ENCODE measurements at regions not wholly inside any gene's neighbourhood (a gene's known extent, or its start where the extent isn't known, plus 50 kb on each side); places are given as distances from the start of the nearest gene placed in this dataset.

- TF ChIP-seq ZNF462 (CRISPR knock-in tag; IDR thresholded peaks at IDR 0.05) (no peak), NANOG (IDR thresholded peaks at IDR 0.05; ENCODE audit: borderline replicate concordance) (no peak), POLR2AphosphoS5 (IDR thresholded peaks at IDR 0.05; ENCODE audit: low read depth) (no peak), ZNF331 (CRISPR knock-in tag; IDR thresholded peaks at IDR 0.05; ENCODE audit: low read depth) (no peak), STAT1 (IDR thresholded peaks at IDR 0.05; ENCODE audit: unreplicated experiment) (no peak), EZH2 (IDR thresholded peaks at IDR 0.05; ENCODE audit: low read depth, unreplicated experiment) (no peak), CREB1 (CRISPR knock-in tag; IDR thresholded peaks at IDR 0.05; ENCODE audit: low read depth) (no peak)
These were observed 75.9 kb upstream of the PMEPA1 start (continued) for GRCh38 chr20:57785720-57786119.

DNA sequence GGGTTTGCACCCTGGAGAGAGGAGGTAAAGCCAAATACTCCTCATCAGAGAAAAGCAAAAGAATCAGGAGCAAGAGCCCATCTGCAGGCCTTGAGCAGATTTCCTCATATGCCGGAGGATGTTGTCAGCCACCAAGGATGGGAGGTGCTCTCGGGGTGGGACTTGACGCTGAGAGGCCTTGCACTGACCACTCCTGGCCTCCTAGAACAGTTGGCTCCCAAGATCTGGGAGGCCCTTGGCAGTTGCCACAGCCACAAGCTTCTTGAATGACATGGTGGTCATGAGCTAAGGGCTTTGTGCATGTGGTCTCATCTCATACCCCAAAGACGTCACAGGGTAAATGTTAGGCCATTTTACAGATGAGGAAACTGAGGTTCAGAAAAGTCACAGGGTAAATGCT, 75.2 kb upstream of the PMEPA1 start:
- no peaks in the 10 kb centered on the region for H3F3A ChIP-seq (replicated peaks; ENCODE audit: low read depth)
- peaks cover 6% of the 10 kb centered on the region; the same call in 1 of the 2 replicates for H3K9me2 ChIP-seq (ENCODE audit: insufficient read depth)
- no peak overlapping the region for H3K27ac ChIP-seq (ENCODE audit: low read depth)
- no peaks in the 10 kb centered on the region for H4K20me1 ChIP-seq (replicated peaks; ENCODE audit: insufficient read depth)
- no peaks in the 10 kb centered on the region for H3K36me3 Mint-ChIP-seq (ENCODE audit: low read depth)
- H3K4me2 ChIP-seq, result no peak overlapping the region
- no peak overlapping the region for H3K4me3 Mint-ChIP-seq
- no peaks in the 10 kb centered on the region for H3K4me1 ChIP-seq (ENCODE audit: insufficient read depth)
- no peak for DNase-seq (ENCODE audit: low spot score)
- H3K4me3 ChIP-seq, result no peak overlapping the region
- ATAC-seq, result no peak
- TF ChIP-seq JUNB (IDR thresholded peaks at IDR 0.05; ENCODE audit: unreplicated experiment) (no peak), ZNF331 (CRISPR knock-in tag; IDR thresholded peaks at IDR 0.05; ENCODE audit: low read depth) (no peak), ZNF462 (CRISPR knock-in tag; IDR thresholded peaks at IDR 0.05) (no peak), STAT1 (IDR thresholded peaks at IDR 0.05; ENCODE audit: unreplicated experiment) (no peak), ETS1 (IDR thresholded peaks at IDR 0.05) (no peak)
- H2AFZ ChIP-seq, result no peak overlapping the region
- no peaks in the 10 kb centered on the region for H3K9me3 Mint-ChIP-seq
- H3K4me1 Mint-ChIP-seq, result peaks cover 9% of the 10 kb centered on the region
- no peaks in the 10 kb centered on the region for H3K27me3 ChIP-seq (ENCODE audit: insufficient read depth)
- H3K79me2 ChIP-seq (replicated peaks; ENCODE audit: insufficient read depth), result no peaks in the 10 kb centered on the region
- no peaks in the 10 kb centered on the region for H3K36me3 ChIP-seq (ENCODE audit: insufficient read depth)
- peaks cover 6% of the 10 kb centered on the region for H3K27me3 Mint-ChIP-seq (ENCODE audit: insufficient read depth, low read depth, poor library complexity)
- H3K27ac Mint-ChIP-seq, result no peak overlapping the region
